Panc1 (cell line): ENCODE measurements at regions not wholly inside any gene's neighbourhood (a gene's known extent, or its start where the extent isn't known, plus 50 kb on each side); places are given as distances from the start of the nearest gene placed in this dataset.

Experiments
- ATAC-seq: fragments of 200-7000 bp; cut with Tn5 transposase; 2 replicates; pipeline ENCODE4 v1.9.1; 2020; ENCODE audit warnings: mild to moderate bottlenecking, moderate library complexity
- BruUV-seq: library from RNA; stranded (reverse); fragments of 400-500 nt; replicated peaks from 2 replicates; lab custom pipeline; 2021; lab: Mats Ljungman, UMichigan
- CTCF ChIA-PET: fragments of 300-600 bp; sonication (Branson Sonifier 250); formaldehyde crosslinking; loops from one replicate; lab custom pipeline; 2022; ENCODE audit warnings: antibody characterized with exemption; lab: Charles Lee
- POLR2A ChIA-PET: fragments of 300-600 bp; sonication (Branson Sonifier 250); formaldehyde crosslinking; loops from one replicate; lab custom pipeline; 2022; ENCODE audit warnings: antibody characterized with exemption; lab: Charles Lee
- DNase-seq: peaks from one replicate; pipeline ENCODE4 v3.0.0-alpha.2; 2010; ENCODE audit warnings: low read depth, low spot score
- H3K27ac ChIP-seq: 2 replicates; pipeline ENCODE4 v1.5.1; 2011; ENCODE audit warnings: mild to moderate bottlenecking, low read length, inconsistent platforms
- H3K27me3 ChIP-seq: fragments of 200-500 bp; sonication (Bioruptor generic); 2 replicates; pipeline ENCODE4 v1.6.0; 2014; ENCODE audit warnings: low read length, inconsistent platforms; ENCODE audit not compliant: control insufficient read depth, insufficient read depth
- H3K36me3 ChIP-seq: fragments of 200-500 bp; sonication (Bioruptor generic); 2 replicates; pipeline ENCODE4 v1.5.1; 2014; ENCODE audit warnings: inconsistent platforms, mild to moderate bottlenecking, low read length, moderate library complexity; ENCODE audit not compliant: control insufficient read depth, insufficient read depth
- H3K4me1 ChIP-seq: 2 replicates; pipeline ENCODE4 v1.5.1; 2011; ENCODE audit warnings: inconsistent platforms, mild to moderate bottlenecking, low read length, moderate library complexity; ENCODE audit not compliant: control insufficient read depth, insufficient read depth
- H3K4me3 ChIP-seq, 2 experiments: 2 replicates each; pipeline ENCODE4 v1.5.1; 2011 to 2012; ENCODE audit warnings: low read depth in 2 of 2, low read length in 2 of 2, mild to moderate bottlenecking in 2 of 2, inconsistent platforms in 1 of 2, moderate library complexity in 1 of 2
- H3K9me3 ChIP-seq: fragments of 200-500 bp; sonication (Bioruptor generic); 2 replicates; pipeline ENCODE4 v1.5.1; 2014; ENCODE audit warnings: low read depth, mild to moderate bottlenecking, inconsistent platforms, low read length, moderate library complexity; ENCODE audit not compliant: control insufficient read depth, insufficient read depth
- CTCF ChIP-seq: fragments of 450-650 bp; IDR thresholded peaks from 2 replicates; pipeline ENCODE4 v1.5.1; 2017; ENCODE audit warnings: mild to moderate bottlenecking
- POLR2AphosphoS5 ChIP-seq: IDR thresholded peaks from 2 replicates; pipeline ENCODE4 v1.6.1; 2012; ENCODE audit warnings: mild to moderate bottlenecking, low read depth, low read length, moderate library complexity
- REST ChIP-seq, 2 experiments: IDR thresholded peaks; 2 replicates each; pipeline ENCODE4 v1.6.1; 2011 to 2012; ENCODE audit warnings: low read depth in 2 of 2, control low read depth in 1 of 2, low read length in 1 of 2, mild to moderate bottlenecking in 1 of 2, moderate library complexity in 1 of 2; ENCODE audit not compliant: insufficient read depth in 1 of 2
- SIN3A ChIP-seq: IDR thresholded peaks from 2 replicates; pipeline ENCODE4 v1.6.1; 2012; ENCODE audit warnings: low read depth, mild to moderate bottlenecking, low read length, moderate library complexity, borderline replicate concordance; ENCODE audit not compliant: insufficient read depth
- TCF7L2 ChIP-seq: IDR thresholded peaks from 2 replicates; pipeline ENCODE4 v1.6.1; 2011; ENCODE audit warnings: mild to moderate bottlenecking, low read depth, low read length, inconsistent platforms
- in situ Hi-C: cut with HindIII; loops from 2 replicates; pipeline ENCODE4 v1.10.0; 2016; ENCODE audit warnings: low sequenced_read_pairs, low pct_unique_long_range_greater_than_20kb
- intact Hi-C: fragments of 100-400 bp; cut with micrococcal nuclease; formaldehyde crosslinking; loops from one replicate; pipeline ENCODE4 v1.10.0; 2022; ENCODE audit not compliant: unreplicated experiment

GRCh38 chr17:63311416-63311937 is 134.6 kb downstream of the CYB561 start:
- Histone ChIP-seq H3K9me3 (0 out of 2 replicates have a peak, but pooled peaks cover 3% of the 10 kb centered on the region), H3K36me3 (no peaks in the 10 kb centered on the region), H3K4me1 (no peaks in the 10 kb centered on the region), H3K27ac (no peak overlapping the region), H3K4me3 (no peak overlapping the region), H3K27me3 (no peaks in the 10 kb centered on the region)
- in situ Hi-C loops, result no loop called here
- intact Hi-C loops, result no loop called here
- ChIA-PET POLR2A (no interaction called here), CTCF (no interaction called here)
- no TSS peak for BruUV-seq
- TF ChIP-seq REST (IDR thresholded peaks at IDR 0.05; ENCODE audit: insufficient read depth in 1 of 2, low read depth in 2 of 2, low read length in 1 of 2) (no peak), SIN3A (no peak), POLR2AphosphoS5 (no peak), TCF7L2 (no peak), CTCF (no peak)
- ATAC-seq (no peak), DNase-seq (no peak)

GRCh38 chr17:63314761-63315160 is 131.3 kb downstream of the CYB561 start:
- BruUV-seq, result no TSS peak
- no peak for ATAC-seq
- TF ChIP-seq POLR2AphosphoS5 (no peak), REST (IDR thresholded peaks at IDR 0.05; ENCODE audit: insufficient read depth in 1 of 2, low read depth in 2 of 2, low read length in 1 of 2) (no peak), TCF7L2 (no peak), CTCF (no peak), SIN3A (no peak)
- no peaks in the 10 kb centered on the region for H3K4me1 ChIP-seq
- no peaks in the 10 kb centered on the region for H3K27me3 ChIP-seq
- H3K36me3 ChIP-seq, result no peaks in the 10 kb centered on the region
- ChIA-PET CTCF (no interaction called here), POLR2A (no interaction called here)
- intact Hi-C loops (no loop called here), in situ Hi-C loops (no loop called here)
- H3K27ac ChIP-seq, result no peak overlapping the region
- no peak overlapping the region for H3K4me3 ChIP-seq
- DNase-seq, result no peak
- 0 out of 2 replicates have a peak, but pooled peaks cover 3% of the 10 kb centered on the region for H3K9me3 ChIP-seq
